GM12878 (cell line): ENCODE measurements at regions not wholly inside any gene's neighbourhood (a gene's known extent, or its start where the extent isn't known, plus 50 kb on each side); places are given as distances from the start of the nearest gene placed in this dataset.

Experiments
- CBX5 ChIP-seq: sonication (generic); IDR thresholded peaks from 2 replicates; pipeline ENCODE4 v1.6.1; 2016; ENCODE audit warnings: low read depth, moderate library complexity, mild to moderate bottlenecking, inconsistent platforms
- FOXM1 ChIP-seq: IDR thresholded peaks from 2 replicates; pipeline ENCODE4 v1.6.1; 2012; ENCODE audit warnings: low read depth, mild to moderate bottlenecking, inconsistent platforms, low read length, moderate library complexity
- IKZF1 ChIP-seq: fragments of 450-650 bp; conservative IDR thresholded peaks from 2 replicates; pipeline ENCODE4 v1.6.1; 2017; ENCODE audit warnings: antibody characterized with exemption, mild to moderate bottlenecking
- JUNB ChIP-seq: IDR thresholded peaks from 2 replicates; pipeline ENCODE4 v1.6.1; 2016; ENCODE audit warnings: antibody characterized with exemption, mild to moderate bottlenecking
- NFYB ChIP-seq: IDR thresholded peaks from 2 replicates; pipeline ENCODE4 v1.6.1; 2011; ENCODE audit warnings: low read depth, mild to moderate bottlenecking, low read length, improper control_type of control experiment, moderate library complexity; ENCODE audit not compliant: insufficient read depth
- NR2C1 ChIP-seq: fragments of 450-650 bp; IDR thresholded peaks from 2 replicates; pipeline ENCODE4 v1.6.1; 2017; ENCODE audit warnings: antibody characterized with exemption, mild to moderate bottlenecking, moderate library complexity
- POLR2A ChIP-seq: IDR thresholded peaks from 2 replicates; pipeline ENCODE4 v1.6.1; 2011; ENCODE audit warnings: low read depth, mild to moderate bottlenecking, low read length
- POLR2AphosphoS5 ChIP-seq: IDR thresholded peaks from 2 replicates; pipeline ENCODE4 v1.6.1; 2011; ENCODE audit warnings: mild to moderate bottlenecking, low read length, inconsistent platforms
- RAD21 ChIP-seq: IDR thresholded peaks from 2 replicates; pipeline ENCODE4 v1.6.1; 2011; ENCODE audit warnings: mild to moderate bottlenecking, low read depth, low read length, moderate library complexity; ENCODE audit not compliant: insufficient read depth
- SUPT20H ChIP-seq: IDR thresholded peaks from 2 replicates; pipeline ENCODE4 v1.6.1; 2011; ENCODE audit warnings: low read depth, mild to moderate bottlenecking, low read length, moderate library complexity, borderline replicate concordance; ENCODE audit not compliant: control insufficient read depth
- TBL1XR1 ChIP-seq: IDR thresholded peaks from 2 replicates; pipeline ENCODE4 v1.6.1; 2012; ENCODE audit warnings: low read depth, low read length, improper control_type of control experiment
- TF ChIP-seq, protein P1 (sequence below): fragments of 150-350 bp; IDR thresholded peaks from 2 replicates; pipeline ENCODE4 v1.6.1; 2016; ENCODE audit warnings: low read depth, low read length
- TF ChIP-seq, protein P2 (sequence below), 3 experiments: IDR thresholded peaks in 2 of 3; conservative IDR thresholded peaks in 1 of 3; 2 replicates each; pipeline ENCODE4 v1.5.1; 2011; ENCODE audit warnings: low read depth in 3 of 3, low read length in 3 of 3, mild to moderate bottlenecking in 3 of 3, control low read depth in 2 of 3, moderate library complexity in 2 of 3, inconsistent platforms in 1 of 3, mixed read lengths in 1 of 3; ENCODE audit not compliant: control insufficient read depth in 2 of 3, insufficient read depth in 1 of 3; ENCODE audit errors: extremely low read depth in 1 of 3

DNA sequence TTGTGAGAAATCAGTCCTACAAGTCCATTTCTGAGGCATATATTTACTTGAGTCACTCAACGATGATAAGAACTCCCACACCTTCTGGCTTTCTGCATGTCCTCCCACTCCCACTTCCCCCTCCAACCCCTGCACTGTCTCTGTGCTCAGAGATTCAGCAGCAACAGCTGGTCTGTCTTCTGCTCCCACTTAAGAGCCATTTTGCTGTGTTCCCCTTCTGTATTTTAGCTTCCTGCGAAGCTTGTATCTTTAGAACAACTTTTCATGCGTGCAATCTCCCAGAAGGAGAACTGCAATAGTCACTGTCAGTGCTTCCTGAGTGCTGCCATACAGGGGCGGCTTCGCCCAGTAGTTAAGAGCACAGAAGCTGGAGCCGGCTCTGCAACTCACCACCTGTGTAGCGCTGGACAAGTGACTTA is 90.0 kb upstream of the SPATA12 start:
- TF ChIP-seq, protein P1, sequence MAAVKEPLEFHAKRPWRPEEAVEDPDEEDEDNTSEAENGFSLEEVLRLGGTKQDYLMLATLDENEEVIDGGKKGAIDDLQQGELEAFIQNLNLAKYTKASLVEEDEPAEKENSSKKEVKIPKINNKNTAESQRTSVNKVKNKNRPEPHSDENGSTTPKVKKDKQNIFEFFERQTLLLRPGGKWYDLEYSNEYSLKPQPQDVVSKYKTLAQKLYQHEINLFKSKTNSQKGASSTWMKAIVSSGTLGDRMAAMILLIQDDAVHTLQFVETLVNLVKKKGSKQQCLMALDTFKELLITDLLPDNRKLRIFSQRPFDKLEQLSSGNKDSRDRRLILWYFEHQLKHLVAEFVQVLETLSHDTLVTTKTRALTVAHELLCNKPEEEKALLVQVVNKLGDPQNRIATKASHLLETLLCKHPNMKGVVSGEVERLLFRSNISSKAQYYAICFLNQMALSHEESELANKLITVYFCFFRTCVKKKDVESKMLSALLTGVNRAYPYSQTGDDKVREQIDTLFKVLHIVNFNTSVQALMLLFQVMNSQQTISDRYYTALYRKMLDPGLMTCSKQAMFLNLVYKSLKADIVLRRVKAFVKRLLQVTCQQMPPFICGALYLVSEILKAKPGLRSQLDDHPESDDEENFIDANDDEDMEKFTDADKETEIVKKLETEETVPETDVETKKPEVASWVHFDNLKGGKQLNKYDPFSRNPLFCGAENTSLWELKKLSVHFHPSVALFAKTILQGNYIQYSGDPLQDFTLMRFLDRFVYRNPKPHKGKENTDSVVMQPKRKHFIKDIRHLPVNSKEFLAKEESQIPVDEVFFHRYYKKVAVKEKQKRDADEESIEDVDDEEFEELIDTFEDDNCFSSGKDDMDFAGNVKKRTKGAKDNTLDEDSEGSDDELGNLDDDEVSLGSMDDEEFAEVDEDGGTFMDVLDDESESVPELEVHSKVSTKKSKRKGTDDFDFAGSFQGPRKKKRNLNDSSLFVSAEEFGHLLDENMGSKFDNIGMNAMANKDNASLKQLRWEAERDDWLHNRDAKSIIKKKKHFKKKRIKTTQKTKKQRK: no peak
- TF ChIP-seq CBX5 (no peak), JUNB (no peak; the same call in 1 of the 2 replicates), NFYB (no peak), POLR2AphosphoS5 (no peak), FOXM1 (no peak), POLR2A (no peak), IKZF1 (no peak), RAD21 (no peak), SUPT20H (no peak), NR2C1 (no peak), TBL1XR1 (no peak)
- TF ChIP-seq, protein P2, sequence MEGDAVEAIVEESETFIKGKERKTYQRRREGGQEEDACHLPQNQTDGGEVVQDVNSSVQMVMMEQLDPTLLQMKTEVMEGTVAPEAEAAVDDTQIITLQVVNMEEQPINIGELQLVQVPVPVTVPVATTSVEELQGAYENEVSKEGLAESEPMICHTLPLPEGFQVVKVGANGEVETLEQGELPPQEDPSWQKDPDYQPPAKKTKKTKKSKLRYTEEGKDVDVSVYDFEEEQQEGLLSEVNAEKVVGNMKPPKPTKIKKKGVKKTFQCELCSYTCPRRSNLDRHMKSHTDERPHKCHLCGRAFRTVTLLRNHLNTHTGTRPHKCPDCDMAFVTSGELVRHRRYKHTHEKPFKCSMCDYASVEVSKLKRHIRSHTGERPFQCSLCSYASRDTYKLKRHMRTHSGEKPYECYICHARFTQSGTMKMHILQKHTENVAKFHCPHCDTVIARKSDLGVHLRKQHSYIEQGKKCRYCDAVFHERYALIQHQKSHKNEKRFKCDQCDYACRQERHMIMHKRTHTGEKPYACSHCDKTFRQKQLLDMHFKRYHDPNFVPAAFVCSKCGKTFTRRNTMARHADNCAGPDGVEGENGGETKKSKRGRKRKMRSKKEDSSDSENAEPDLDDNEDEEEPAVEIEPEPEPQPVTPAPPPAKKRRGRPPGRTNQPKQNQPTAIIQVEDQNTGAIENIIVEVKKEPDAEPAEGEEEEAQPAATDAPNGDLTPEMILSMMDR (IDR thresholded peaks at IDR 0.05 in 2 of 3, conservative IDR thresholded peaks at IDR 0.05 in 1 of 3; ENCODE audit: control insufficient read depth in 2 of 3, extremely low read depth in 1 of 3, insufficient read depth in 1 of 3, low read depth in 3 of 3, low read length in 3 of 3): no peak
